PC-3 (cell line): ENCODE measurements at regions not wholly inside any gene's neighbourhood (a gene's known extent, or its start where the extent isn't known, plus 50 kb on each side); places are given as distances from the start of the nearest gene placed in this dataset.

ENCODE experiments used
- ATAC-seq: fragments of 200-7000 bp; cut with Tn5 transposase; 2 replicates; pipeline ENCODE4 v1.9.1; 2020; ENCODE audit warnings: mild to moderate bottlenecking, moderate library complexity
- BruUV-seq: library from RNA; stranded (reverse); fragments of 400-500 nt; replicated peaks from 2 replicates; lab custom pipeline; 2021; lab: Mats Ljungman, UMichigan
- CTCF ChIA-PET: fragments of 300-600 bp; sonication (Branson Sonifier 250); formaldehyde crosslinking; loops from one replicate; lab custom pipeline; 2022; ENCODE audit warnings: antibody characterized with exemption; lab: Charles Lee
- POLR2A ChIA-PET: fragments of 300-600 bp; sonication (Branson Sonifier 250); formaldehyde crosslinking; loops from one replicate; lab custom pipeline; 2022; ENCODE audit warnings: antibody characterized with exemption; ENCODE audit not compliant: unreplicated experiment; lab: Charles Lee
- DNase-seq: peaks from one replicate; pipeline ENCODE4 v3.0.0-alpha.2; 2015
- H2AFZ ChIP-seq: fragments of 300-600 bp; sonication (generic); 2 replicates; pipeline ENCODE4 v1.6.0; 2016; ENCODE audit warnings: antibody characterized with exemption, low read length
- H3F3A ChIP-seq: fragments of 300-600 bp; sonication (generic); one replicate; pipeline ENCODE4 v1.6.0; 2017; ENCODE audit warnings: antibody characterized with exemption, low read length, control low read depth, mild to moderate bottlenecking; ENCODE audit not compliant: unreplicated experiment
- H3K27ac ChIP-seq: fragments of 300-600 bp; sonication (generic); 2 replicates; pipeline ENCODE4 v1.5.1; 2016; ENCODE audit warnings: mild to moderate bottlenecking, low read length
- H3K27me3 ChIP-seq: fragments of 300-600 bp; sonication (generic); 2 replicates; pipeline ENCODE4 v1.6.1; 2016; ENCODE audit warnings: low read length, mixed read lengths
- H3K36me3 ChIP-seq: fragments of 300-600 bp; sonication (generic); 2 replicates; pipeline ENCODE4 v1.6.1; 2016; ENCODE audit warnings: low read depth, mixed run types, low read length, mixed read lengths
- H3K4me1 ChIP-seq: fragments of 300-600 bp; sonication (generic); 2 replicates; pipeline ENCODE4 v1.5.1; 2016; ENCODE audit warnings: low read length; ENCODE audit not compliant: insufficient read depth
- H3K4me2 ChIP-seq: fragments of 300-600 bp; sonication (generic); 2 replicates; pipeline ENCODE4 v1.6.0; 2016; ENCODE audit warnings: low read length
- H3K4me3 ChIP-seq: fragments of 300-600 bp; sonication (generic); 2 replicates; pipeline ENCODE4 v1.5.1; 2016; ENCODE audit warnings: mild to moderate bottlenecking, low read length, mixed read lengths
- H3K79me2 ChIP-seq: fragments of 300-600 bp; sonication (generic); 2 replicates; pipeline ENCODE4 v1.6.1; 2017; ENCODE audit warnings: low read length, mixed read lengths
- H3K9ac ChIP-seq: fragments of 300-600 bp; sonication (generic); 2 replicates; pipeline ENCODE4 v1.6.0; 2016; ENCODE audit warnings: mild to moderate bottlenecking, low read length
- H3K9me2 ChIP-seq: fragments of 300-600 bp; sonication (generic); replicated peaks from 2 replicates; pipeline ENCODE4 v1.6.1; 2016; ENCODE audit warnings: mixed run types, low read length, mixed read lengths
- H3K9me3 ChIP-seq: fragments of 300-600 bp; sonication (generic); 2 replicates; pipeline ENCODE4 v1.6.1; 2016; ENCODE audit warnings: low read length, mixed read lengths
- H4K20me1 ChIP-seq: fragments of 300-600 bp; sonication (generic); 2 replicates; pipeline ENCODE4 v1.6.1; 2016; ENCODE audit warnings: low read length, mixed read lengths
- CTCF ChIP-seq: fragments of 300-600 bp; sonication (generic); conservative IDR thresholded peaks from 2 replicates; pipeline ENCODE4 v1.5.1; 2017; ENCODE audit warnings: antibody characterized with exemption, low read depth, mild to moderate bottlenecking, low read length
- EZH2 ChIP-seq: fragments of 300-600 bp; sonication (generic); IDR thresholded peaks from one replicate; pipeline ENCODE4 v1.6.1; 2017; ENCODE audit warnings: antibody characterized with exemption, mild to moderate bottlenecking, low read length; ENCODE audit not compliant: unreplicated experiment
- EZH2phosphoT487 ChIP-seq: fragments of 300-600 bp; sonication (generic); IDR thresholded peaks from 2 replicates; pipeline ENCODE4 v1.6.1; 2018; ENCODE audit warnings: mild to moderate bottlenecking, antibody characterized with exemption, low read length, borderline replicate concordance
- intact Hi-C: fragments of 100-400 bp; cut with micrococcal nuclease; formaldehyde crosslinking; loops from 2 replicates; pipeline ENCODE4 v1.9.0; 2023

GRCh38 chr5:162719720-162720119, 652.1 kb downstream of the GABRG2 start:
- BruUV-seq: no TSS peak

GRCh38 chr5:162721125-162721524, 653.6 kb downstream of the GABRG2 start:
- DNase-seq (no peak), ATAC-seq (no peak)
- H4K20me1 ChIP-seq: no peaks in the 10 kb centered on the region
- H2AFZ ChIP-seq: no peak overlapping the region
- no peak overlapping the region for H3K4me3 ChIP-seq
- H3K9me3 ChIP-seq: 0 out of 2 replicates have a peak, but pooled peaks cover 2% of the 10 kb centered on the region
- POLR2A ChIA-PET: no interaction called here
- no peaks in the 10 kb centered on the region for H3F3A ChIP-seq
- no peak overlapping the region for H3K4me2 ChIP-seq
- TF ChIP-seq EZH2phosphoT487 (no peak), EZH2 (no peak), CTCF (no peak)
- H3K27ac ChIP-seq: no peak overlapping the region
- CTCF ChIA-PET: no interaction called here
- H3K79me2 ChIP-seq: no peaks in the 10 kb centered on the region
- intact Hi-C loops: no loop called here
- BruUV-seq: no TSS peak
- no peaks in the 10 kb centered on the region for H3K4me1 ChIP-seq
- no peaks in the 10 kb centered on the region for H3K27me3 ChIP-seq
- no peaks in the 10 kb centered on the region for H3K9me2 ChIP-seq
- H3K36me3 ChIP-seq: no peaks in the 10 kb centered on the region
- no peak overlapping the region for H3K9ac ChIP-seq

More at GRCh38 chr5:162719720-162720119, 652.1 kb downstream of the GABRG2 start:
- Histone ChIP-seq H3K4me2 (no peak overlapping the region), H3K4me1 (no peaks in the 10 kb centered on the region), H3K27me3 (no peaks in the 10 kb centered on the region), H3K9ac (no peak overlapping the region), H3K36me3 (no peaks in the 10 kb centered on the region), H2AFZ (no peak overlapping the region), H3K79me2 (no peaks in the 10 kb centered on the region), H3K9me3 (0 out of 2 replicates have a peak, but pooled peaks cover 2% of the 10 kb centered on the region), H3K9me2 (no peaks in the 10 kb centered on the region), H3K27ac (no peak overlapping the region), H3K4me3 (no peak overlapping the region), H4K20me1 (no peaks in the 10 kb centered on the region), H3F3A (no peaks in the 10 kb centered on the region)
- ATAC-seq (no peak), DNase-seq (no peak)
- CTCF ChIA-PET: no interaction called here
- intact Hi-C loops: no loop called here
- POLR2A ChIA-PET: no interaction called here
- no peak for TF ChIP-seq CTCF
- no peak for TF ChIP-seq EZH2
- no peak for TF ChIP-seq EZH2phosphoT487

GRCh38 chr5:162752612-162753011, 684.8 kb upstream of the CCNG1 start:
- Histone ChIP-seq H3K36me3 (no peaks in the 10 kb centered on the region), H3K9me3 (no peaks in the 10 kb centered on the region), H2AFZ (no peak overlapping the region), H4K20me1 (no peaks in the 10 kb centered on the region), H3F3A (no peaks in the 10 kb centered on the region), H3K9me2 (no peaks in the 10 kb centered on the region), H3K79me2 (no peaks in the 10 kb centered on the region), H3K4me2 (no peak overlapping the region), H3K27me3 (peaks cover 6% of the 10 kb centered on the region; the same call in 1 of the 2 replicates), H3K4me3 (no peak overlapping the region), H3K9ac (no peak overlapping the region), H3K4me1 (no peaks in the 10 kb centered on the region), H3K27ac (no peak overlapping the region)
- CTCF ChIA-PET: no interaction called here
- DNase-seq (no peak), ATAC-seq (no peak)
- intact Hi-C loops: no loop called here
- no peak for TF ChIP-seq EZH2
- TF ChIP-seq CTCF: no peak
- TF ChIP-seq EZH2phosphoT487: no peak
- no TSS peak for BruUV-seq
- POLR2A ChIA-PET: no interaction called here
